ENCODE measurements at regions not wholly inside any gene's neighbourhood (a gene's known extent, or its start where the extent isn't known, plus 50 kb on each side); places are given as distances from the start of the nearest gene placed in this dataset.

DNA sequence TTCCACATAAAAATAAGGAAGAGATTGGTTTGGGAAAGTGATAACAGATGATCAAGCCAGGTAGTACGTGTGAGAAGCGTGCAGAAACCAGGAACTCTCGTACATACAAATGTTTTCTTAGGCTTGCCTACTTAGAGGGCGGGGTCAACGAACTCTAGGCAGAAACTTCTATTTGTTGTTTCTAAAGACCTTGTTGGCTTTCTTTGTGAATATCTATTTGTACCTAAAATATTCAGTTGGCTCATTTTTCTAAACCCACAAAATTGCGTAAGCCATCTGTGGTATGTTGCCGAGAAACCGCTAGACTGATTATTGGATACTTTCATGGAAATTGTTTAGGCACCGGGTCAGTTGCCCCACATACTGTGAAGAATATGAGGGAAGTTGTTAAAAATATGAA, 458.5 kb downstream of the MAT2B start:
- no peak for DNase-seq

- no peak for DNase-seq
Observed at GRCh38 chr5:163964671-163965070, 459.3 kb downstream of the MAT2B start.

DNA sequence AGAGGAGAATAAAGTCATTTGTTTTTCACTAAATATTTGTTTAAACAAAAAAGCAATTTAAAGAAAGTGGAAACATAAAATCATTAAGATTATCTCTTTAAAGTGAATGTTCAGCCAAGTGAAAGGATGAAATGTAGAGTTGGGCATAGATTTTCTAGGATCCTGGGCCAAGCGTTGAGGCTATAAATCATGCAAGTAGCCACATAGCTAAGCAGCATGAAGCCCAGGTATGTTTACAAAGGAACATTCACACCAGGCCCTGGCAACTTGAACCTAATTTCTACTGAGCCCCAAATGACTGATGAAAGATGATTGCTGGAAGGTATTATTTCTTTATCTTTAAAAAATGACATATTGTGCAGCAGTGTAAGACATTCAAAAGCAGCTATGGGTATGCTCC, 461.8 kb downstream of the MAT2B start:
- DNase-seq, result no peak

DNA sequence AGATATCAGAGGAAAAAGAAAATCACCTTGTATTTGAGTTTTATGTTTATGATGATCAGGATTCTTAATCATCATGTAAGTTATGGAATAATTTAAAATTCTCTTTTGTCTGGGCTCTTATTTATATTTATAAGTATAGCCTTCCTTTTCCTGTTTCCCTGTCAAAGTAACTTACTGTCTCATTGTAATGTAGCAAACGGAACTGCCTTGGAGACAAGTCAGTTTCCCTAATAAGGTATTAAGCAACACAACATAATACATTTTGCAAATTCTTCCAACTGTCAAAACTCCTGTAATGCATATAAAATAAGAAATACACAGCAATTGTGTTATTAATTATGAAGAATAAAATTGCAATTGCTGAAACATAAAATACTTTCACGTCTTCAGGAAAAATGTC, 463.2 kb downstream of the MAT2B start:
- DNase-seq, result no peak

DNA sequence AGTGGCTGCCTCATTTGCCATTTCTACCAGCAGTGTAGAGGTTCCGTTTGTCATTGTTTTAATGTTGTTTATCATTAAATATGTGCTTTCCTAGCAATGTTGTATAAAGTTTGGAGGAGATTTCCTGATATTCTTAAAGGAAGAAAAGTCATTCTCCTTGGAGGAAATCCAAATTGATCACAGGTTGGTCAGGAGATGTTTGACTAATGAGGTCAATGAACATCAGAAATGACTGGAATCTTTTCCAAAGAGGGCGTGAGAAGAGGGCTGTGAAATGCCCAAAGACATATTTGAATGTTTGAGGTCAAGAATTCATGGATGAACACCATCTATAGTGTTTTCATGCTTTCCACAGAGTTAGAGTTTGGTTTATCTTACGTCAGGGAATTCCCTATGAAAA, 471.3 kb downstream of the MAT2B start:
- no peak for DNase-seq

DNA sequence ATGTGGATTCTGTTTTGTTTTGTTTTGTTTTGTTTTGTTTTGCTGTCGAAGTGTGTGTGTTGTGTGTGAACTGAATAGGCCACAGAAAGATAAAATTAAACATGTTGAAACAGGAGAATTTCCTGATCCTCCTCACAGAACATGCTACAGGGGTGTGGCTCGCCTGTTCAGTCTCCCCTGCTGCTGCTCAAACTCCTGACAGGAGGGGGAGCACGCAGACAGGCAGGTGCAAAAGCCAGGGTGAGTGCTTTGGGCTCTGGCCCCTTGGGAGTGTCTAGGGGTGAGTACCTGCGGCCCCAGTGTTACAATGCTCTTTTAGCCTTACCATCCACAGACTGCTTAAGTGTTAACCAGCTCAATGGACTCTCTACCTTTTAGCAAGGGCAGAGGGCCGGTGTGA, 473.5 kb downstream of the MAT2B start:
- no peak for DNase-seq

DNA sequence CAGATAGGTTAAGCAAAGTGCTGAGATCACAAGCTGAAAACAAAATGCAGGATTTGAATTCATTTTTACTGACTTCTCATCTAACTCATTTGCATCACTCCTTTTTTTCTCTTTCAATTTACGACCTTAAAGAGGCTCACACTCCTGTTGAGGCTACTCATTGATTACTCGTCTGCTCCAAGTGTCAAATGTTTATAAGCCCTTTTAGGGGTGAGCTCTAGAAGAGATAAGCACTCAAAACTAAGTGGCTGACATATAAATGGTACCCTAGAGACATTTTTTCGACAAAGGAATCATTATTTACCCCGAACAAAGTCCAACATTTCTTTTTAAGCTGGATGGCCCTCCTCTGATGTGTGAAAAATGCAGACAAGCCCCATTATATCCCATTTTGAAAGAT, 483.1 kb downstream of the MAT2B start:
- no peak for DNase-seq

DNA sequence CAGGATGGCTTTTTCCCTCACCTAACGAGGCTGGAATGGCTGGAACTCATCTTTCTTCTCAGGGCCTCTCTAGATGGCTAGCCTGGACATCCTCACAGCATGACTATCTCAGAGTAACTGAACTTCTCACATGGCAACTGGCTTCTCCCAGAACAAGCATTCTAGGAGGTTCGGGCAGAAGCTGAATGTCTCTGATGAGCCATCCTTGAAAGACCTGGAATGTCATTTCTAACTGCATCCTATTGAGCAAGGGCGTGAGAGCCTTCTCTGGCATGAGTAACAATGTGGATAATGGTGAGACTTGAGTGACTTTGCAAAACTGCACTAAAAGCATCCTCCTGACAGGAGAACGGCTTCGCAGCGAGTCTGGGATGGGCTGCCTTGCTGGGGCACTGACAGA, 487.7 kb downstream of the MAT2B start:
- no peak for DNase-seq

DNA sequence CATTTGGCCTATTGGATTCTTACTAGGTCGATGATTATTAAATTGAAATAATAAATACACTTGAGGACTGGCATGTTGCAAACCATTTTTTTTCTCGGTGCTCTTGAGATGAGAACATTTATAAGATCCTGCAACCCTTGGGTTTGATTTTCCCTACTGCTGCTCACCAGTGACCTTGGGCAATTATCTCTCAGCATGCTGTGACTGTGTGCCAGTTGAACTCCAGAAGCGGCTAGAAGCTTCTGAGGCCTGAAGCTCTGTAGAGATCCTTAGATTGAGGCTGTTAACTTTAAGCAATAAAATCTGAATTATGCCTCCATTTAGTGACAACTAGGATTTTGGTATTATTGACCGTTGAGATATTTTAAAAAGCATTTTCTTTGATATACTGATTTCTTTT, 489.8 kb downstream of the MAT2B start:
- no peak for DNase-seq

GRCh38 chr5:163997965-163998364, 492.5 kb downstream of the MAT2B start:
- no peak for DNase-seq

DNA sequence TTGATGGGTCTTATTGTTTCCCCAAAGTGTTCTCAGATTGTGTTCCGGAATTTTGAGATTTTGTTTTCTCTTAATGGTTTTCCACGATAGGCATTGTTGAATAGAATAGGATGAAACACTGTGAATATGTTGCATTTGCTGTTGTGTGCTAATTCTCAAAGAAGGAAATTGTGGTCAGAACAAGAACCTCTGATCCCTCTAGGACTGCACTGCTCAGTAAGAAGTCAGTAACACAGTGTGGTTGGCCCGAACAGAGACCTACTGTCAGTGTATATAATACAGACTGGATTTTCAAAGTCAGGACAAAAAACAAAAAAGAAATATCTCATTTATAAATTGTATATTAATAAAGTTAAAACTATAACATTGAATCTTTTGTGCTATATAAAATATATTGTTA, 494.8 kb downstream of the MAT2B start:
- DNase-seq, result no peak

GRCh38 chr5:164000819-164001218, 495.4 kb downstream of the MAT2B start:
- DNase-seq, result no peak

DNA sequence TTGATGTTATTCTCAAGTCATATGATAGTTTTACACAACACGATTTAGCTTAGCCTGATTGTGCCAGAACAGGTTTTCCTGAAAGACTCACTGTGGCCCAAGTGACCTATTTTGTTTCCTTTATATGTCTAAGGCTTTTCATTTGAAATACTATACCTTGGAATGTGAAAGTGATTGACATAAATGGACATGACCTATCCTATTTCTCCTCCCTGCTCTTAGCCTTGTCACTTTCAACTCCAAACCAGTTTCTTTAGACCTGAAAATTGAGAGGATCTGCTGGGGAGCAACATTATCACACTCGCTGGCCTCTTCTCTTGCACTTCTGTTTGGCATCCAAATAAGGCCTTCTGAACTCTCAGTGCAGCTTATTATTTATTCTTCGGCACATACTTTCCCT, 496.8 kb downstream of the MAT2B start:
- DNase-seq, result no peak

DNA sequence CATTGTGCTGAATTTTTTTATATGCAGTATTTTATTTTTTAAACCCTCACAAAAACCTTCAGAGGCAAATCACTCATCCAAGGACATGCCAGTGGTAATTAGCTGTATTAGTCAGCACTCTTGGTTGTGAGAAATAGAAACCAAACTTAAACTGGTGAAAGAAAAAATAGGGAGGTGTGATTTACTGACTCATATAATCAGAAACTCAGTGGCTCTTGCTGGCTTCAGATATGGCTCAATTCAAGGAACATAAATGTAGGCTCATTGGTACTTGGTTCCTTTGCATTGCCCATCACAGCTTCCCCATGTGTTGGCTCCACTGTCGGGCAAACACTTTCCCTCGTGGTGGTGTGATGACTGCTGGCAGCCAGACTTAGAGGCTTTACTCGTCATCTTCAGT, 497.2 kb downstream of the MAT2B start:
- DNase-seq, result no peak

- no peak for DNase-seq
Observed at GRCh38 chr5:164005071-164005470, 499.7 kb downstream of the MAT2B start.

- DNase-seq, result no peak
Observed at GRCh38 chr5:164007064-164007463, 501.6 kb downstream of the MAT2B start.

DNA sequence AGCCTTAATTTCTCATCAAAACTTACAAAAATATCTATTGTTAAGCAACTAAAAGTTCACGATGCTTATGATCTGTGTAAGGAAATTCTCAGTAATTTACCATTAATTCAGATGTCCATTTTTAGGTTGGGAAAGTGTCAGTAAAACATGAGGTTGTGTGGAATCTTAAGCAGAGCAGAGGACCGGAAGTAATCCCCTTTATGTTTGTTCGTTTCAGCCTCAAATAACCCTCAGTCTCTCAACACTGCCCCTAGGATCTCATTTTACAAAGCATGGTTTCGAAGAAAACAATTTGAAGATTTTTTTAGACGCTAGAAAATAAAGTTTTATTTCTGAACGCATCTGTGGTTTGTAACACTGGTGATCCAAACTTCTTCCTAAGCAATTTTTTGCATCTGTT, 504.2 kb downstream of the MAT2B start:
- DNase-seq, result no peak

GRCh38 chr5:164010900-164011299, 505.5 kb downstream of the MAT2B start:
- no peak for DNase-seq

- no peak for DNase-seq
Observed at GRCh38 chr5:164012371-164012770, 507.0 kb downstream of the MAT2B start.

DNA sequence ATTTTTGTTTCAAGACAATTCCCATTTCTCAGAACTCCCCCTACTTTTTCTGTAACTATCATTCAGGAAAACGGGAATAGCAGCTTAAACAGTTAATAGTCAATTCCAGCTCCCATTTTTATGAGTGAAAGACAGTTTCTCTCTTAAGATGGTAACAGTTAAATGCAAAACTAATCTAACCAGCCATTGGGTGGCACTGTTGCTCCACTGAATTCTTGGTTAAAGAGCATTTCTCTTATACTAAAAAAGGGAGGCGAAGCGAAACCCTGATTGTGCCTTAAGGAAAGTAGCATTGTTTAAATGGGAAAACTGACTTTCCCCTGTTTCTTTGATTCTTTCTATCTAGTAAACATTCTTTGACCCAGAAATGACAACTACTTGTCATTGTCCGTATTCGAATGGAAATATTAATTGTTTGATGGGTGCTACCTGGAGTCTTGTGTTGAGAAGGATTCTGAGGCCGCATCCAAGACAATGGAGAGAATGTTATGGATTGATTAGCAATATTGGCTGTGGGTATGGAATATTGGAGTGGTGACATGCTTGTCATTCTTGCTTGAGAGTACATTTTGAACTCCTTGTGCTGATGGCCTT, 507.8 kb downstream of the MAT2B start:
- DNase-seq, result peak; percentile 2

DNA sequence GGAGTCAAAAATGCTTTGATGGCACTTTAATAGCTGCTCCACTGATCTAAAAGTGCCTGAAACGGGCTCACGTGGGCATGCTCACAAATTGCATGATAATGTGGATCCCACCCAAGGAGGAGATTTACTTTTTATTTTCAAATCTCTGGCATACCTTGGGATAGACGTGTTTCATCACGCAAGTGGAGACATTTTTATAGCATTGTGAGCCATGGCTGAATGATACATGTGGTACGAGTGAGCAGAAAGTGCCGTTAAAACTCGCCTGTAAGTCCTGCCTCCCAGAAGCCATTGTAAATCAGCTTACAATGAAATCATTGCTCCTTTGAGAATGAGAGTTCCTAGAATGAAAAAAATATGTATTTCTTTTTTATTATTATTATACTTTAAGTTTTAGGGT, 514.7 kb downstream of the MAT2B start:
- DNase-seq, result no peak

GRCh38 chr5:164027738-164028137, 522.3 kb downstream of the MAT2B start:
- DNase-seq, result no peak

GRCh38 chr5:164038128-164038783, 532.8 kb downstream of the MAT2B start:
- no peak for DNase-seq

DNA sequence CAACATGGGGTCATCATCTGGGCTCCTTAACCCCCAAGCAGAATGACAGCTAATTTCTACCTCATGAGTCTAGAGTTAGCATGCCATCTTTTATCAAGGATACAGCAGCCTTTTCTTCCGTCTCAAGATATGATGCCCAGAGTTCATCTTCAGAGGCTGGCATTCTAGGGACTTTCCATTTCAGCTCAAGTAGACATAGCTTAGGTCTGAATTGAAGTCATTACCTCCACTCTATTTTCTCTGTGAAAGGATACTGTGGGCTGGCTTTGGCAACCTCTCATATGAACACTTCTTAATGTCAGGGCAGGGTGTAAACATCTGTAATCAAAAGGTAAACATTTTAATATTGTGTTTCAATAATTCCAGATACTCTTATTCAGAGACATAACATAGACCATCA, 535.7 kb downstream of the MAT2B start:
- DNase-seq, result no peak

DNA sequence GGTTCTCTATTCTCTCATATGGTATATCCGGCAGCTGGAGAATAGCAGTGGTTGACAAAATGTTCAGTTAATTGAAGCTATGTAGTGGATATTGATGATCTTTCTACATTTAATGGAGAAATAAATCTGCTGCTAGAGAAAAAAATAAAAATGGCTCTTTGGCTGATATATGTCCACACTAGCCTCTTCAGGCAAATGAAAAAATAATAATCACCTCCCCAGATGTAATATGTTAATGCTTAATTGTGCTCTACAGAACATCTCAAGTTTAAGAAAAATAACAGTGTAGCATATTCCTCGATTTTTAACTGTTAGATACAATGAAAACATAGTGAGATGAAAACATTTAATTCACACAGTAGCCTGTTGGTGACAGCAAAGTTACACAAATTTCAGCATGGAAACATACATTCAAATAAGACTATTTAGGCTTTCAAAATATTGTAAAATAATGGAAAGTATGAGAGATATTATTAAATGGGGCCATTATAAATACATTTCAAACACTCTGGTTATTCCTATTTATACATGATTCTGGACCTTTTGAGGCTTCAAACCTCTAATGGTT, 543.0 kb downstream of the MAT2B start:
- no peak for DNase-seq

Data from DMS 273 treated with DMSO at 0.1 percent for 48 hours (cell line).